ENCODE measurements at regions not wholly inside any gene's neighbourhood (a gene's known extent, or its start where the extent isn't known, plus 50 kb on each side); places are given as distances from the start of the nearest gene placed in this dataset.

- Mint-ChIP-seq H3K36me3 (ENCODE audit: unreplicated experiment) (no peaks in the 10 kb centered on the region), H3K27ac (ENCODE audit: unreplicated experiment) (no peak overlapping the region), H3K4me1 (ENCODE audit: low read depth, unreplicated experiment) (peaks cover under 1% of the 10 kb centered on the region), H3K27me3 (ENCODE audit: unreplicated experiment) (peaks cover 7% of the 10 kb centered on the region), H3K9me3 (ENCODE audit: unreplicated experiment) (peaks cover 5% of the 10 kb centered on the region), H3K4me3 (ENCODE audit: unreplicated experiment) (no peak overlapping the region)
- TF ChIP-seq CTCF (IDR thresholded peaks at IDR 0.05; ENCODE audit: partially characterized antibody, unreplicated experiment): no peak
- DNase-seq: no peak
Measured at GRCh38 chr3:56998076-56998529, 62.4 kb upstream of the SPATA12 start.

- DNase-seq: no peak
- H3K9me3 Mint-ChIP-seq (ENCODE audit: unreplicated experiment): peaks cover 5% of the 10 kb centered on the region
- TF ChIP-seq CTCF (IDR thresholded peaks at IDR 0.05; ENCODE audit: partially characterized antibody, unreplicated experiment): no peak
- H3K27me3 Mint-ChIP-seq (ENCODE audit: unreplicated experiment): peaks cover 9% of the 10 kb centered on the region
- no peak overlapping the region for H3K27ac Mint-ChIP-seq (ENCODE audit: unreplicated experiment)
- peaks cover 2% of the 10 kb centered on the region for H3K4me1 Mint-ChIP-seq (ENCODE audit: low read depth, unreplicated experiment)
- H3K4me3 Mint-ChIP-seq (ENCODE audit: unreplicated experiment): no peak overlapping the region
- no peaks in the 10 kb centered on the region for H3K36me3 Mint-ChIP-seq (ENCODE audit: unreplicated experiment)
Measured at GRCh38 chr3:56997675-56998074, 62.8 kb upstream of the SPATA12 start.

- Mint-ChIP-seq H3K4me1 (ENCODE audit: low read depth, unreplicated experiment) (peaks cover 3% of the 10 kb centered on the region), H3K4me3 (ENCODE audit: unreplicated experiment) (no peak overlapping the region), H3K36me3 (ENCODE audit: unreplicated experiment) (no peaks in the 10 kb centered on the region), H3K9me3 (ENCODE audit: unreplicated experiment) (peaks cover 5% of the 10 kb centered on the region), H3K27ac (ENCODE audit: unreplicated experiment) (no peak overlapping the region), H3K27me3 (ENCODE audit: unreplicated experiment) (peaks cover 9% of the 10 kb centered on the region)
- TF ChIP-seq CTCF (IDR thresholded peaks at IDR 0.05; ENCODE audit: partially characterized antibody, unreplicated experiment): no peak
- no peak for DNase-seq
Measured at GRCh38 chr3:56997041-56997440, 63.4 kb upstream of the SPATA12 start.

GRCh38 chr3:56994391-56994790, 66.1 kb upstream of the SPATA12 start:
- peaks cover 9% of the 10 kb centered on the region for H3K27me3 Mint-ChIP-seq (ENCODE audit: unreplicated experiment)
- TF ChIP-seq CTCF (IDR thresholded peaks at IDR 0.05; ENCODE audit: partially characterized antibody, unreplicated experiment): no peak
- peaks cover 8% of the 10 kb centered on the region for H3K4me1 Mint-ChIP-seq (ENCODE audit: low read depth, unreplicated experiment)
- no peak for DNase-seq
- no peaks in the 10 kb centered on the region for H3K36me3 Mint-ChIP-seq (ENCODE audit: unreplicated experiment)
- peaks cover 5% of the 10 kb centered on the region for H3K9me3 Mint-ChIP-seq (ENCODE audit: unreplicated experiment)
- no peak overlapping the region for H3K27ac Mint-ChIP-seq (ENCODE audit: unreplicated experiment)
- H3K4me3 Mint-ChIP-seq (ENCODE audit: unreplicated experiment): no peak overlapping the region

- TF ChIP-seq CTCF (IDR thresholded peaks at IDR 0.05; ENCODE audit: partially characterized antibody, unreplicated experiment): no peak
- no peaks in the 10 kb centered on the region for H3K36me3 Mint-ChIP-seq (ENCODE audit: unreplicated experiment)
- peaks cover 19% of the 10 kb centered on the region for H3K4me1 Mint-ChIP-seq (ENCODE audit: low read depth, unreplicated experiment)
- H3K9me3 Mint-ChIP-seq (ENCODE audit: unreplicated experiment): peaks cover 6% of the 10 kb centered on the region
- no peak for DNase-seq
- peaks cover 9% of the 10 kb centered on the region for H3K27me3 Mint-ChIP-seq (ENCODE audit: unreplicated experiment)
- H3K27ac Mint-ChIP-seq (ENCODE audit: unreplicated experiment): no peak overlapping the region
- no peak overlapping the region for H3K4me3 Mint-ChIP-seq (ENCODE audit: unreplicated experiment)
Measured at GRCh38 chr3:56990641-56991015, 69.8 kb upstream of the SPATA12 start.

Measured in glutamatergic neuron (in vitro differentiated cells).